ENCODE measurements at regions not wholly inside any gene's neighbourhood (a gene's known extent, or its start where the extent isn't known, plus 50 kb on each side); places are given as distances from the start of the nearest gene placed in this dataset.

GRCh38 chr7:441684-442421 is 77.8 kb downstream of the PDGFA start:
- DNase-seq: no peak

- DNase-seq: no peak
These were observed 77.2 kb downstream of the PDGFA start for GRCh38 chr7:442457-442856.

- DNase-seq: no peak
These were observed 76.3 kb downstream of the PDGFA start for GRCh38 chr7:443279-443833.

- no peak for DNase-seq
These were observed 75.0 kb downstream of the PDGFA start for GRCh38 chr7:444606-445005.

GRCh38 chr7:445020-445419 is 74.6 kb downstream of the PDGFA start:
- no peak for DNase-seq

GRCh38 chr7:445563-446288 is 73.9 kb downstream of the PDGFA start:
- no peak for DNase-seq

- no peak for DNase-seq
These were observed 73.2 kb downstream of the PDGFA start for GRCh38 chr7:446289-446935.

Data from effector CD4-positive, alpha-beta T cell (primary cell).